Activated CD4-positive, alpha-beta T cell treated with anti-CD3 and anti-CD28 coated beads for 24 hours (primary cell): ENCODE measurements at regions not wholly inside any gene's neighbourhood (a gene's known extent, or its start where the extent isn't known, plus 50 kb on each side); places are given as distances from the start of the nearest gene placed in this dataset.
"Not testable (repeated sequence)": the region's sequence is repeated elsewhere in the genome, so short reads cannot be mapped to it uniquely, and the experiment has no call there.

Experiments
- DNase-seq, 2 donors: peaks; one replicate each; pipeline ENCODE4 v3.0.0-alpha.2; 2020; ENCODE audit warnings: low read depth in 2 of 2

DNA sequence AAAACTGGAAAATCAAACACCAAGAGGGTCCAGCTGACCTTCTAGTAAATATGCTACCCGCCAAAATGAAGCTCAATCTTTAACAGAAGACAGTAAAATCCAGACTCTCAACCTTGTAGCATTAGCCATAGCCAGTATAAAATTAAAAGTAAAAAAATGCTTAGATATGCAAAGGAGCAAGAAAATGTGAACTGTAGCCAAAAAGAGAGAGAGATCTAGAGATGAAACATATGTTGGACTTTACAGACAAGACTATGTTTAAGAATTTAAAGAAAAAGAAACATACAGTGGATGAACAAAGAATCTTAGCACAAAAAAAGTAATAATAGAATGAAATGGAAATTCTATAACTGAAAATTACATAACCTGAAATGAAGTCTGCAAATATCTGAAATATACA lies 344.5 kb downstream of the LRATD1 start:
- no peak for DNase-seq

DNA sequence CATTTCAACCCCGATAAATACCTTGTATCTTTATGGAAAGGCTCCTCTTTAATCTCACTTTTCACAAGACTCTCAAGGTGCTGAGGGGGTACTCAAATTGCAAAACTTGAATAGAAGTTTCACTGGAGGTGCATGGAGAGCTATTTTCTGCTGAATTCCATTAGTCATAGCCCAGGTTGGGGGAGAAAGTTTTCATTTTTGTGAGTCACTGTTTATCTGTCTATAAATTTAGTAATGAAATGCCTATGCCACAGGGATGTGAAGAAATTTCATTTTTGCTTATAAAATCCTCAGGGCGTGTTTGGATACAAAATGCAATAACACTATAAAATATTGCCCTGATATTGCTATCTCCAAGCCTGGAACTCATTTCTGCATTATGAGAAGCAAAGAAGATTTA lies 346.3 kb downstream of the LRATD1 start:
- DNase-seq, result no peak

DNA sequence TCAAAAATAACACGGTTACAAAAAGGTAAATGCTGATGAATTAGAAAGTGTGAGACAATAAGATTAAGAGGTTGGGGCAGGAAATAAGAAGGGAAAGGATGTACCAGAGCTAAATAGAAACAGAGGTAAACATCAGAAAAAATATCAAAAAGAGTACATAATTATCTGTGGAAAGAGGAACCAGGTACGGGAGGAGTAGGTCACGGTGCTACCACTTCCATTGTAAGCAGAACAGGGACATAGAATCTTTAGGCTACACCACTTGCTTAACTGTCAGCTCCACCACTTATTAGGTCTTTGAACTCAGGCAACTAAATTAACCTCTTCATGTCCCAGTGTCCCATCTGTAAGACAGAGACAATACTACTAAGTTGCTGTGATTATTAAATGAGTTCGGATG lies 350.3 kb downstream of the LRATD1 start:
- no peak for DNase-seq

DNA sequence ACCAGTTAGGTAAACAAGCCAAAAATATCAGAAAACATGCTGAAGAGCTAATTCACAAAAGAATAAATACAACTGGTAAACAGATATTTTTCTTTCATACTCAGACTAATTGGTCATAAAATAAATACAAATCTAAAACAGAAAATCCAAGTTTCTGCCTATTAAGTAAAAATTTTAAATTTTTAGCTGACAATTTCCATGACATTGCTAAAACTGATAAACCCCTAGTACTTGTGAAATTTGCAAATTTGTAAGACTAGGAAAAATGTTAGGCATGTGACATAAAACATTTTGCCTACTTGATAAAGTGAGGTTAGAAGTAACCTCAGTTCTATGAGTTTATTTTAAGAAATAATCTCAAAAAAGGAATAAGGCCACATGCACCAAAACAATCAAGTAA lies 356.1 kb downstream of the LRATD1 start:
- DNase-seq, result no peak

DNA sequence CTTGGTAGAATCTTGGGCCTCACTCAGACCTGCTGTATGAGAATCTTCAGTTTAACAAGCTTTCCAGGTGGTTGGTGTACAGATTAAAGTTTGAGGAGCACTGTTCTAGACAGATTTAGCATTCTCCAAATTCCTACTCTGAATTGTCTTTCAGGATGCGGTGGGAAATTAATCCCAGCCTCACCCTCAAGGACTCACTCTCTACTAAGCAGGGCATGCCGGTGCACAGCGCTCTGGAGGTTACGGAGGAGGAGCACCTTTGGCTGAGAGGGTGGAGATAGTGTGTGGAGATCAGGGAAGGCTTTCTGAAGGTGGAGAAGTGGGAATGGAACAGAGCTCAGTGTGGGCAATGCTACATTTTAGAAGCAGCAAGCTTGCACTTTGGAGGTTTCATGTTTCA lies 359.2 kb downstream of the LRATD1 start:
- DNase-seq, result no peak

DNA sequence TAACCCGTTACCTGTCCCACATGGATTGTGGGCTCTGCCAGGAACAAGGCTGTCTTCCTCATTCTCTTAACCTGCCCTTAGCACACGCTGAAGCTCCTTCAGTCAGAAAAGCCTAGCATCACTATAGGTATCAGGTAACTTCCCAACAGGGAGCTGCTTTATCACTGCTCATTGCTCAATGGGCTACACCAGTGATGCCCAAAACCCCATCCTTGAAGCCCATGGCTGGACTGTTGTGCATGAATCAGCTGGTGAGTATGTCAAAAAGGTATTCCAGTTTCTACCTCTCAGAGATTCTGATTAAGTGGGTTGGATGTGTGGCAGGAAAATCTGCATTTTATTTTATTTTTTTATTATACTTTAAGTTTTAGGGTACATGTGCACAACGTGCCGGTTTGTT lies 362.2 kb downstream of the LRATD1 start:
- DNase-seq, result no peak

DNA sequence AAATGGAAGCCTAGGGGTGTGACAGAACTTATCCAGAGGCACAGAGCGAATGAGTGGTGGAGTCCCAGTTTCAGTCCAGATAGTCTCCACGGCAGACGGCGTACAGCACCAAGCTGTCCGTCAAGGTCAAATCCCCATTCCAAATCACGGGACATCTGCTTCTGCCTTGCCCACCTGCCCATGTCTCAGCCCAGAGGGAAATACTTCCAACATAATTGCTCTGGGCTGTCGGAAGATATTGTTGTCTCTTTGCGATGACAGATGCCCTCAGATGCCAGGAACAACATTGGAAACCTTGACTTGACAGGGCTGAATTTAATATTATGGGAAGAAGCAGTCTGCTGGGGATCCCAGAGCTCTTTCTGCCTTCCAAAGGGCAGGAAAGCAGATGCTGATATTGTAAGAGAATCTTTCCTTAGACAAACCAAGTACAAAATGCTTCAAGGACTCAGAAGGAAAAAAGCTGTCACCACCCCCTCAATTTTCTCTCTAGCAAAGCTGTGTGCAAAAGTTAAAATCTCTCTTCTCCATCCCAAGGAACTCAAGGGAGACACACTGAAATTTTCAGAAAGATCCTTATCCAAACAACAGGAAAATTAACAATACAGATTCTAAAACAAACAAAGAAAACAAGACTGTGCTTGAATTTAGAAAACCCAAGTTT lies 364.0 kb downstream of the LRATD1 start:
- DNase-seq, result no peak

DNA sequence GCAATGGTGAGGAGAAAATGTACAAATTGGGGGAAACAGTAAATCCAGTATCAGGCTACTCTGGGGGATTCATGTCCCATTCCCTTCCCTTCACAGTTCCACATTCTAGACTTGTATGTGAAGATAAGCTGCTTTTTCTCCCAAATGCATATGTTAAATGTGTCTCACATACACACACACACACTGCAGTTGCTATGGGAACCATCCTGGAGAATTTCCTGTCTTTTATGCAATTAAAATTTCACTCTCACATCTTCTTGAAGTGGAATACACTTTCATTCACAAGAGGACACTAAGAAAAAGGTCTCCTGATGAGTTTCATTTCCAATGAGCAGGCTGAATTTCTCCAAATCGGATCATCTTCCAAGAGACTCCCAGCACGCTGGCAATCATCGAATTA lies 366.0 kb downstream of the LRATD1 start:
- no peak for DNase-seq

DNA sequence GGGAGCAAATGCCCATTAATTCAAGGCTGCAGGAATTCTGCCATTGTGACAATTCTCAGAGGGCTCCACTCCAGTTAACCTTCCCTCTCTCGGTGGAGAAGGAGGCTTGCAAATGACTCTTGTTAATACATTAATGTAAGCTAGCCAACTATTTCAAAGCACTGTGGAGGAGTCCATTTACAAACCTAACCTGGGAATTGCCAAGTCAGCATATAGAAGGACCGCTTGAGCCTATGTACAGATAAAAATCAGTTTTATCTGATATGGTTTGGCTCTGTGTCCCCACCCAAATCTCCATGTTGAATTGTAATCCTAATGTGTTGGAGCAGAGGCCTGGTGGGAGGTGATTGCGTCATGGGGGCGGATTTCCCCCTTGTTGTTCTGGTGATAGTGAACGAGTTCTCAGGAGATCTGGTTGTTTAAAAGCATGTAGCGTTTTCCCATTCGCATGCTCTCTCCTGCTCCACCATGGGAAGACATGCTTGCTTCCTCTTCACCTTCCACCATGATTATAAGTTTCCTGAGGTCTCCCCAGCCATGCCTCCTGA lies 366.7 kb downstream of the LRATD1 start:
- no peak for DNase-seq

DNA sequence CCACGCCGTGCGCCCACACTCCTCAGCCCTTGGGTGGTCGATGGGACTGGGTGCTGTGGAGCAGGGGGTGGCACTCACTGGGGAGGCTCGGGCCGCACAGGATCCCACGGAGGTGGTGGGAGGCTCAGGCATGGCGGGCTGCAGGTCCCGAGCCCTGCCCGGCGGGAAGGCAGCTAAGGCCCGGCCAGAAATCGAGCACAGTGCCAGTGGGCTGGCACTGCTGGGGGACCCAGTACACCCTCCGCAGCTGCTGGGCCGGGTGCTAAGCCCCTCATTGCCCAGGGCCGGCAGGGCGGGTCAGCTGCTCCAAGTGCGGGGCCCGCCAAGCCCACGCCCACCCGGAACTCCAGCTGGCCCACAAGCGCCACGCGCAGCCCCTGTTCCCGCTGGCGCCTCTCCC lies 370.0 kb downstream of the LRATD1 start:
- DNase-seq, result not testable (repeated sequence)

DNA sequence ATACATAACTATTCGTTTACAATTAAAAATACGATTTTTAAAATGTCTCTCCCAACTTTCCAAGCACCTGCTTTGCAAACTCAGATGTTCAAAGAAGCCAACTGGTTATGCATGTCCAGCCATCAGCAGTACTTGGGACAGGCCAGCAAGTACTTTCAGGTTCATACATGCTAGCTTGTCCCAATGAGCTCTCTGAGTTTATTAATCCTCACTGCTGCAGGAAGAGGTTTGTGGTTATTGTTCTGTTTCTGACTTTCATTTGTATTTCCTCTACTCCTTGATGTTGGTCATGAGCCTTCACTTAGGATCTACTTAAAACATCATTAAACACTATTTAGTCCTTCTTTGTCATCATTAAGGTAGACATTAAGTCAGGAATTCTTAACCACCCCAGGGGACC lies 374.1 kb downstream of the LRATD1 start:
- DNase-seq, result no peak

DNA sequence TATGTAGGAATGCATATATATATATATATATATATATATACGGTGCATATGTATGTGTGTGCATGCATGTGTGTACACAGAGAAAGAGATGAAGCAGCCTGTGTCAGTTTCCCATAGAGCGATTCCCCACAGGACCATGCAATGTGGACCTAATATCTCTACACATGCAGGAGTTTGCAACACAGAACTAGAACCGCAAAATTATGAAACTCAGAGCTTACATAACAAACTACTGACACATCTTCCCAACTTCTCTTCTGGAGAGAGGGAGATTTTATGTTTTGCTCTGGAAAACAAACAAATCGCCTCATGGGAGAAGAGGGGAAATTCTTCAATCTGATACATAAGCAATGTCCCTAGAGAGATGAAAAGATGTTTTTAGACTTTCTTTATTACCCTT lies 377.2 kb downstream of the LRATD1 start:
- DNase-seq, result no peak

DNA sequence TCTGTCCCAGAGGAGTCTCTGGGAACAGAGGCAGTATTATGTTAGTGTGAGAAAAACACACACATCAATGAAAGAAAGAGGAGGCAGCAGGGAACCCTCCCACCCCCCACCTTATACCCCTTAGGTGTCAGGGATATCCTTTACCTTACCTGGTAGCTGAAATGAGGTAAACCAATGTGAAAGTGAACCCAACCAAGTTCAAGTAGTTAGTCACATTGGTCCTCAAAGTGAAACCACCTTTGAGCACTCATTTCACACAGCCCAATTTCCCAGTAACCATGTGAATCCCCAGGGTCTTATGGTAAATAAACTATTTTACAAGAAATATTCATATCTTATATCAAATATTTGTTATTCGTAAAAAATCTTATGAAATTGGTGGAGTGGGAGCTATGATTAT lies 377.8 kb downstream of the LRATD1 start:
- no peak for DNase-seq

DNA sequence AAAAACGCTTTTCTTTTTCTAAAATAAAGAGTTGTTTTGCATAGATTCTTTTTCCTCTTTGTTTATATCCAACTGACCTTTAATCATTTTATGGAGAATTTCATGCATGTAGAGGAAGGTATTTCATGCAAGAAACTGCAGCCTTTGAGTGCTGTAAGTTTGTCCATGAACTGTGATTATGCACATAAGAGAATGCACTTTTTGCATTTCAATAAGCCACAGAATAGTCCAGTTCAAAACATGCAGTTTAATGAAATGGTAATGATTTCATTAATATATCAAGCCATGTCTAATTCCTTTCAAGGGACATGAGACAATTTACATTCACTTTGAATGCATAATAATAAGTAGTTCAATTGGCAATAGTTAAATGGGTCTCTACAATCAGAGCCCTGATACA lies 386.3 kb downstream of the LRATD1 start:
- no peak for DNase-seq

DNA sequence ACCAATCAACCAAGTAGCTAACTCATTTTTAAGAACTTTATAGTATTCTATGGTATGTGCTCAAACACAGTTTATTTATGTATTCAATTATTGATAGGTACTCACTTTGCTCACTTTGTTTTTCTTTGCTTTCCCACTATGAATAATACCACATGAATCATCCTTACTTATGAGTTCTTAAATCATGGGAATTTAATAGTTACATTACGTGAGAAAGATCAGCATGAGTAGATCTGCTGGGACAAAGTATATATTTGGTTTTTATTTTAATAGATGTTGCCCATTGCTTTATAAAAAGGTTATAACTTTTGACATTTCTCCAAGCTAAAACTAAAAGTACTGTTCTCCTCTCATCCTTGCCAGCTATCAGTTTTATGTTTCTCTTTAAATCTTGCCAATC lies 390.7 kb downstream of the LRATD1 start:
- no peak for DNase-seq

DNA sequence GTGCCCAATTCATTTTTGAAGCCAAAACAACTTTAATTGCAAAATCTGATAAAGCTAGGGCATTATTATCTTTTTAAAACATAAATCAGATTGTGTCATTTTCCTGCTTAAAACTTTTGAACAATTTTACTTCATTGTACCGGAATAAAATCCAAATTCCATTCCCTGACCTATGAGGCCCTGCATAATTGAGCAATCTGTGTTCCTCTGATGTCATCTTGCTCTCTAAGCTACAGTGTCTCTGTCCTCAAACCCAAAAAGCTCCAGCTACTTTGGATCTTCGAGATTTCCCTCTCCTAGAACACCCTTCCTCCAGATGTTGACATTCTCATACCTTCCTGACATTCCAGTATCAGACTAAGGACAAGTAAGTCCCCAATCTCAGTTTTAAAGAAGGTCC lies 395.9 kb downstream of the LRATD1 start:
- no peak for DNase-seq

DNA sequence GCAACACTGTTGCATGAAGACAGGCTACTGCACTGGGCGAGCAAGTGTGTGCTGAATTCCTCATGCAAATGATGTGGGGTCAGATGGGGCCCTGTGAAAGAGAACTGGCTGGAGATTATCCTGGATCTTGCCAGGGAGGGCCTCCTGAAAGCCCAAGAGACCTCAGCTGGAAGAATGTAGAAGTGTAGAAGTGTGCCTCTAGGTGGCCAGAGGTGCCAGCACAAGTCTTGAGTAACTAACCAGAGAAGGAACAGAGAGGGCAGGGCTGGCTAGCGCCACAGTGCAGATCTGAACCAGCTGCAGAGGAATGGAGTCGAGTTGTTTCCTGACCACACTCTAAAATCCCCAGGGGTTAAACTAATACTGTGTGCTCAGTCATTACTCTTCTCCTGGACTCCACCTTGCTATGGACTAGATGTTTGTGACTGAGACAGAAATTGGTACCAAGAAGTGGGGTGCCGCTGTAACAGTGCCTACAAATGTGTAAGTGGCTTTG lies 399.3 kb downstream of the LRATD1 start:
- DNase-seq, result no peak

DNA sequence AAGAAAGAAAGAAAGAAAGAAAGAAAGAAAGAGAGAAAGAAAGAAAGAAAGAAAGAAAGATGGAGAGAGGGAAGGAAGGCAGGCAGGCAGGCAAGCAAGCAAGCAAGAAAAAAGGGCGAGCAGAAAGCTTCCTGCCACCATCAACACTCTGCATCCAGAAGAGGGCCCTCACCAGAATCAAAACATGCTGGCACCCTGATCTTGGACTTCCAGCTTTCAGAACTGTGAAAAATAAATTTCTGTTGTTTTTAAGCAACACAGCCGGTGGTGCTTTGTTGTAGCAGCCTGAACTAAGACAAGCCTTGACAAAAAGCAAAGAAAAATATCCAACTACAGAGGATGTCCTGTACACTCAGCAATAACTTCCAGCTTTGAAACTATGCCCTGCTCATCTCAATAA lies 401.7 kb downstream of the LRATD1 start:
- DNase-seq, result no peak

DNA sequence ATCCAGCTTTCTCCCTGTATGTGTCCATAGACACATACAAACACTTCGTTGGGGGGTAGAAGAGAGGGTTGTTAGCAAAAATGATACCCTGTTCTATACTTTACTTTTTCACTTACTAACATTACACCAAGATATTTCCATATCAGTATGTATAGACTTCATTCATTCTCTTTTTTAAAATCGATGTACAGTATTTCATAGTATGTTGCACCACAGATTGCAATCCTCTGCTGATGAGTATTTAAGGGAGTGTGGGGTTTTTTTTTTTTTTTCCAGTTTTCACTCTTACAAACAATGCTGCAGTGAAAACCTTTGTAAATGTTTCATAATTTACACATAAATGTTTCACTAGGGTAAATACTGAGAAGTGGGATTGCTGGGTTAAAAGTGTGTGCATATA lies 402.3 kb downstream of the LRATD1 start:
- no peak for DNase-seq

DNA sequence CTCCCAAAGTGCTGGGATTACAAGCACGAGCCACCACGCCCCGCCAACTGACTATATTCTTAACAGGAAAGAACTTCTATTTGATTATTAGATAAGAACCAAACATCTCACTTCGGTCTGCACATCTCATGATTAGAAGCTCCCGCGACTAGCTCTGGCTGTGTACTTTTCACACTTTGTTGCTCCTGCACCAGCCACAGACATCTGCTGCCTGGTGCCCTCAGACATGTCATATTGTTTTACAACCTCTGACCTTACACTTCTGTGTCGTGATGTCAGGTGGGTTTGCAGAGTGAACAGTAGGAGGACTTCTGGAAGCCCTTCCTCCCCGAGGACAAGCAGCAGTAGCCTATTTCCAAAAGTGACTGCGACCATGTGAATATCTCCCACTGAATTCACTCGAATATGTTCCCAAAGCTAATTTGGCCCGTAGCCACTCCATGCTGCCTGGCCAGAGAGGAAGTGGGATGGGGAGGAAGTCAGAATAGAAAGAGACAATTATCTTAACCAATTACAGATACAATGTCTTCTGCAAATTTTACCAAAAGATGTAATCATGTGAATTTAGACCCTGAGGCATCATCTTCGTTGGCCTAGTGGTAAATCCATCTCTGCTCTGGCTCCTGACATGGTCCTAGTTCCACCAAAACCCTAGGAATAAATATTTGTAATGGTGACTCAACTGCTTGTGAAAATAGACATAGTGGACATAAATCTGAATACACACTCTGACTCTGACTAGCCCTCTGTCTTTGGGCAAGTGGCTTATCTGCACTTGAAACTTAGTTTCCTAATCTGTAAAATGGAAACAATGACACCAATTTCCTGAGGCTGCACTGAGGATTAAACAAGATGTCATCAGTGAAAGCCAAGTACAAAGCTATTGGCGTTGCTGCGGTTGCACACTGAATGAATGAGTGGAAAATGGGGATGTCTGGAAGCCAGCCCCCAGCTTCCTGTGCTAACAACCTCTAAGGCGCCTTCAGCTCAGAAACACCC lies 406.1 kb downstream of the LRATD1 start:
- DNase-seq, result no peak

DNA sequence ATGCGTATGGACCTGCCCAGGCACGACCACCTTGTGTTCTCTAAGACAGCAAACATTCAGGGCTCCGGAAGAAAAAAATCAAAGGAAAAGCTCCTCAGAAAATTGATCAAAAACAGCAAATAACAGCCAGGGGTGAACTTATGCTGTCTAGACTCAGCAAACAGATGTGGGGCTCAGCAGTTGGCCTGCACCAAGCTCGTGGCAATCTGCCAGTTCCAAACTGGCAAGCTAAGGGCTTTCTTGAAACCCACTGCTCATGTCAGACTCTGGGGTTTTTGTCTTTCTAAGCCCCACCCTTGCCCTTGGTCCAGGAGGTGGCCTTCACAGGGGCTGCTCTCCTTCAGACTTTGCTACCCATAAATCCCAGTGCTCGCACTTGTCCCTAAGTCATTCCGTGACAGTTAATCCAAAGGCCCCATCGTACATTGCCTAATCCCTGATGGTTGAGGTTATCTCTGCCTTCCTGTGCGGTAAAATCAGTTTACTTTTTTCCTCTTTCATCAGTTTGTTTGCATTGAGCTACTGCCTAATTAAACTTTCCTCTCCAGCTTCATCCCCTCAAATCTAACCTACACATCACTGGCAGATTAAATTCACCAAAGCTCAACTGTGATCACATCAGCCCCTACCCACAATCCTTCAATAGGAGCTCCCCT lies 408.0 kb downstream of the LRATD1 start:
- no peak for DNase-seq

DNA sequence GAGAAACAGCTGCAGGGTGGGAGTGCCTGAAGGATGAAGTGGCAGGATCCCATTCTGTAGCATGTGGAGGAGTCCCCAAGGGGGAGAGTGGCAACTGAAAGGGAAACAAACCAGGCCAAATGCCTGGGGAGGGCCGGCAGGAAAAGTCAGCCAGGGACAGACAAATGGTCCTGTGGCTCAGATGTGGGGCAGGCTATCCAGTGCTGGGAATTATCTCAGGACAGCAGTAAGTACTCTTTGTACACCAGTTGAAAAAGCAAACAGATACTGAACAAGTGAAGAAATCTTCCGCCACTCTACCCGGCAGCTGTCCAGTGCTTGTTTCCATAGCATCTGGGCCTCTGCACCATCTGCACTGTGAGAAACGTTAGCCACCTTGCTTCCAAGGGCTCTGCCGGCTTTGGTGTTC lies 408.9 kb downstream of the LRATD1 start:
- DNase-seq, result no peak
